Trophoblast cell (in vitro differentiated cells and primary cell): ENCODE measurements at regions not wholly inside any gene's neighbourhood (a gene's known extent, or its start where the extent isn't known, plus 50 kb on each side); places are given as distances from the start of the nearest gene placed in this dataset.

ENCODE experiments used
- DNase-seq, 2 donors: peaks; one replicate each; pipeline ENCODE4 v3.0.0-alpha.2; 2016
- H2AFZ ChIP-seq: 2 replicates; pipeline ENCODE4 v1.6.1; 2013; ENCODE audit warnings: low read length, moderate library complexity, mild to moderate bottlenecking; ENCODE audit not compliant: insufficient read depth, poor library complexity
- H2AK5ac ChIP-seq: 2 replicates; pipeline ENCODE4 v1.6.1; 2013; ENCODE audit warnings: mild to moderate bottlenecking, low read length
- H2BK120ac ChIP-seq: 2 replicates; pipeline ENCODE4 v1.6.1; 2013; ENCODE audit warnings: low read length, mild to moderate bottlenecking, moderate library complexity; ENCODE audit not compliant: insufficient read depth, poor library complexity
- H2BK12ac ChIP-seq: 2 replicates; pipeline ENCODE4 v1.6.1; 2013; ENCODE audit warnings: mild to moderate bottlenecking, low read length, moderate library complexity
- H2BK5ac ChIP-seq: 2 replicates; pipeline ENCODE4 v1.6.1; 2013; ENCODE audit warnings: low read length, low read depth, moderate library complexity, mild to moderate bottlenecking; ENCODE audit not compliant: poor library complexity
- H3K14ac ChIP-seq: 2 replicates; pipeline ENCODE4 v1.6.1; 2013; ENCODE audit warnings: mild to moderate bottlenecking, low read length
- H3K18ac ChIP-seq: 2 replicates; pipeline ENCODE4 v1.6.1; 2013; ENCODE audit warnings: mild to moderate bottlenecking, low read length
- H3K23ac ChIP-seq: 2 replicates; pipeline ENCODE4 v1.6.1; 2013; ENCODE audit warnings: low read length
- H3K27ac ChIP-seq: 2 replicates; pipeline ENCODE4 v1.5.1; 2013; ENCODE audit warnings: low read depth, mild to moderate bottlenecking, inconsistent platforms, low read length, moderate library complexity
- H3K27me3 ChIP-seq: 2 replicates; pipeline ENCODE4 v1.6.1; 2013; ENCODE audit warnings: inconsistent platforms, mild to moderate bottlenecking, low read length, moderate library complexity; ENCODE audit not compliant: insufficient read depth
- H3K36me3 ChIP-seq, 2 experiments: 1 replicate in 1 of 2; 2 replicates in 1 of 2; pipeline ENCODE4 v1.6.1; 2013; ENCODE audit warnings: low read length in 2 of 2, mild to moderate bottlenecking in 2 of 2, moderate library complexity in 1 of 2; ENCODE audit not compliant: insufficient read depth in 2 of 2, control insufficient read depth in 1 of 2
- H3K4ac ChIP-seq: 2 replicates; pipeline ENCODE4 v1.6.1; 2013; ENCODE audit warnings: low read depth, mild to moderate bottlenecking, low read length, moderate library complexity
- H3K4me1 ChIP-seq, 2 experiments: 1 replicate in 1 of 2; 2 replicates in 1 of 2; pipeline ENCODE4 v1.6.1; 2013; ENCODE audit warnings: low read length in 2 of 2, mild to moderate bottlenecking in 2 of 2, moderate library complexity in 1 of 2; ENCODE audit not compliant: insufficient read depth in 2 of 2, control insufficient read depth in 1 of 2
- H3K4me2 ChIP-seq: 2 replicates; pipeline ENCODE4 v1.6.1; 2013; ENCODE audit warnings: inconsistent platforms, mild to moderate bottlenecking, low read length, moderate library complexity
- H3K4me3 ChIP-seq: 2 replicates; pipeline ENCODE4 v1.5.1; 2013; ENCODE audit warnings: mild to moderate bottlenecking, low read depth, low read length, inconsistent platforms
- H3K79me1 ChIP-seq: one replicate; pipeline ENCODE4 v1.6.1; 2013; ENCODE audit warnings: low read length
- H3K79me2 ChIP-seq: 2 replicates; pipeline ENCODE4 v1.6.1; 2013; ENCODE audit warnings: low read length, mild to moderate bottlenecking; ENCODE audit not compliant: control insufficient read depth, insufficient read depth, poor library complexity
- H3K9ac ChIP-seq: 2 replicates; pipeline ENCODE4 v1.6.1; 2013; ENCODE audit warnings: mild to moderate bottlenecking, low read length
- H3K9me3 ChIP-seq: 2 replicates; pipeline ENCODE4 v1.6.1; 2013; ENCODE audit warnings: low read depth, mild to moderate bottlenecking, control low read depth, inconsistent platforms, low read length; ENCODE audit not compliant: insufficient read depth
- H4K12ac ChIP-seq: 2 replicates; pipeline ENCODE4 v1.6.1; 2013; ENCODE audit warnings: low read depth, mild to moderate bottlenecking, low read length, moderate library complexity
- H4K8ac ChIP-seq: 2 replicates; pipeline ENCODE4 v1.6.1; 2013; ENCODE audit warnings: low read depth, mild to moderate bottlenecking, low read length, moderate library complexity
- H4K91ac ChIP-seq: one replicate; pipeline ENCODE4 v1.6.1; 2013; ENCODE audit warnings: low read depth, mild to moderate bottlenecking, low read length, moderate library complexity
- WGBS: extraction: QIAGEN DNeasy Blood & Tissue Kit; methylation state at CpG from one replicate; pipeline ENCODE4 v1.1.7; 2013; ENCODE audit warnings: missing lambda C conversion rate; ENCODE audit not compliant: insufficient read length, insufficient coverage; ENCODE audit errors: extremely low coverage; 5-methylcytosine and 5-hydroxymethylcytosine counted together

DNA sequence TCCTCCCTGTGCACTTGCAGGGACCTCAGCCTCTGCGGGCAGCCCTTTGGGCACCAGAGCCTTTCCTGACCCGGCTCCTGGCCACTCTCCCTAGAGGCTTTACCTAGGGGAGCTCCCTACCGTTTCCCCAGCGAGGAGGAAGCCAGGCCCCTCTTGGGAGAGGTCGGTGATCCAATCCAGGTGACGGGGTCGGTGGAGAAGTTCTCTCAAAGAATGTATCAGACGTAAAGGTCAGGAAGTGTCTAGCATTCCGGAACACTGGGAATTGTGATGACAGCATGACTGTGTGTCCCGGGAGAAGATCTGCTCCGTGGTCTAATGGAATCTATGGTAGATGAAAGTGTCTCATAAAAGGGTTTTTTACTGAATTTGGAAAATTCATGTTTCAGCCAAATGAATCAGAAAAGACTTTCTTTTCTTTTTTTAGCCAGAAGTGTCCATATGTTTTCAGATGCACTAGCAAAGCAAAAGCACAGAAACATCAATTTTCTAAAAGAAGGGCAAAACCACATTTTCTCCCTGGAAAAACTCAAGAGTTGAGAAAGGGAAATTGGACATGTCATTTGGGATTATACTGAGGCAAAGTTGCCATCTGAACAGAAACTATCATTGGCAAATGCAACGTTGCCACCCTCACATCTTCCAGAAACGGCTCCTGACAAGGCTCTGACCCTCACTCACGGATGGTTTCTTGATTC lies 289.4 kb downstream of the THBS2 start:
- H3K14ac ChIP-seq = no peak overlapping the region
- no peak overlapping the region for H3K4me2 ChIP-seq
- no peak overlapping the region for H3K23ac ChIP-seq
- H2BK120ac ChIP-seq = no peak overlapping the region
- no peak overlapping the region for H4K91ac ChIP-seq
- no peak overlapping the region for H3K4me3 ChIP-seq
- H3K4me1 ChIP-seq = no peaks in the 10 kb centered on the region
- no peak overlapping the region for H2BK12ac ChIP-seq
- H2AK5ac ChIP-seq = no peak overlapping the region
- H3K27ac ChIP-seq = no peak overlapping the region
- no peak overlapping the region for H3K18ac ChIP-seq
- no peaks in the 10 kb centered on the region for H3K36me3 ChIP-seq
- H2BK5ac ChIP-seq = no peak overlapping the region
- DNase-seq = peak; percentile 81 to 83
- H3K79me1 ChIP-seq = no peaks in the 10 kb centered on the region
- no peak overlapping the region for H3K4ac ChIP-seq
- no peak overlapping the region for H4K12ac ChIP-seq
- no peak overlapping the region for H2AFZ ChIP-seq
- H4K8ac ChIP-seq = no peak overlapping the region
- no CpG with 5 or more reads among the region's 14 CpGs for WGBS
- H3K79me2 ChIP-seq = no peaks in the 10 kb centered on the region
- H3K9me3 ChIP-seq = peaks cover 4% of the 10 kb centered on the region
- H3K27me3 ChIP-seq = no peaks in the 10 kb centered on the region
- H3K9ac ChIP-seq = no peak overlapping the region

DNA sequence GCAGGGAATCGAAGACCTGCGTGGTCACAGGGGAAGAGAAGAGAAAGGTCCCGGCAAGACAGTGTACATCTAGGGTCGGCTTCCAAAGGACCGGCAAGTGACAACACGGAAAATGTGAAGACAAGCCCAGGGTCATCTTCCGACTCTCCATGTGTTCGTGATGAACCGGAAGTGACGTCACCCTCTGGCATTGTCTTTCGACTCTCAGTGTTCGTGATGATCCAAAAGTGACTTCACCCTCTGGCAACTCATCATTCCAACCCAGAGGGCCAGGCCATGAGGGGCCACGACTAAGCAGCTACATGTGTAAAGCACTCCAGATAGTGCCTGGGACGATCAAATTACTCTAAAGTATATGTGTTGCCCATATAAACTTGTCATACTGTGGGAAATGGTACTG lies 290.8 kb downstream of the THBS2 start:
- no peak overlapping the region for H2AFZ ChIP-seq
- H3K79me2 ChIP-seq = no peaks in the 10 kb centered on the region
- no peak overlapping the region for H4K91ac ChIP-seq
- H2BK12ac ChIP-seq = no peak overlapping the region
- H3K27ac ChIP-seq = no peak overlapping the region
- H3K4me1 ChIP-seq = no peaks in the 10 kb centered on the region
- no peaks in the 10 kb centered on the region for H3K36me3 ChIP-seq
- no peak overlapping the region for H4K8ac ChIP-seq
- H3K27me3 ChIP-seq = no peaks in the 10 kb centered on the region
- H3K14ac ChIP-seq = no peak overlapping the region
- H3K4me3 ChIP-seq = no peak overlapping the region
- H2BK120ac ChIP-seq = no peak overlapping the region
- H3K9ac ChIP-seq = no peak overlapping the region
- H3K9me3 ChIP-seq = peaks cover 3% of the 10 kb centered on the region
- H3K79me1 ChIP-seq = no peaks in the 10 kb centered on the region
- no peak overlapping the region for H4K12ac ChIP-seq
- no peak for DNase-seq
- H3K4ac ChIP-seq = no peak overlapping the region
- H2BK5ac ChIP-seq = no peak overlapping the region
- no peak overlapping the region for H3K4me2 ChIP-seq
- H2AK5ac ChIP-seq = no peak overlapping the region
- no peak overlapping the region for H3K18ac ChIP-seq
- no CpG with 5 or more reads among the region's 14 CpGs for WGBS
- H3K23ac ChIP-seq = no peak overlapping the region

DNA sequence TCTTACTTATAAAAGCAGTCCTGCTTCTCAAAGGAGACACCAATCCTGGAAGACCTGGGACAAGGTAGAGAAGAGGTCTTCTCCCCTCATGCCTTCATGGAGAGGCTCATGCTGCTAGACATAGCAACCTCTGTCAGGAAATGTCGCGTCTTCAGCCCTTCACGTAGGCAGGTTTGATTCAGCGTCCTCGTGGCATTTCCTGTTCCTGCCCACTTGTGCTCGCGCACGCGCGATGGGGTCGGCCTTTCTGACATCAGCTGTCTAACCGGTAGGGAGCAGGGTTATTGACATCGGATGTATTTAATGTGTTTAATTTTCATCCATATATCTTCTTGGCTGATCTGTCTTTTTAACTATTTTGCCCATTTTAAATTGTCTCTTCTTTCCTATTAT lies 292.4 kb downstream of the THBS2 start:
- no peaks in the 10 kb centered on the region for H3K27me3 ChIP-seq
- DNase-seq = peak in 1 of 2 donors; percentile 48
- H2BK120ac ChIP-seq = no peak overlapping the region
- no peak overlapping the region for H3K27ac ChIP-seq
- no peak overlapping the region for H3K14ac ChIP-seq
- H3K23ac ChIP-seq = no peak overlapping the region
- H3K4me2 ChIP-seq = no peak overlapping the region
- H3K36me3 ChIP-seq = no peaks in the 10 kb centered on the region
- H3K4me3 ChIP-seq = no peak overlapping the region
- peaks cover 3% of the 10 kb centered on the region for H3K9me3 ChIP-seq
- no peak overlapping the region for H4K12ac ChIP-seq
- H3K4ac ChIP-seq = no peak overlapping the region
- no peak overlapping the region for H2AFZ ChIP-seq
- no peaks in the 10 kb centered on the region for H3K79me1 ChIP-seq
- H3K4me1 ChIP-seq = no peaks in the 10 kb centered on the region
- no peak overlapping the region for H4K8ac ChIP-seq
- H3K9ac ChIP-seq = no peak overlapping the region
- no CpG with 5 or more reads among the region's 13 CpGs for WGBS
- no peaks in the 10 kb centered on the region for H3K79me2 ChIP-seq
- H4K91ac ChIP-seq = no peak overlapping the region
- H2BK12ac ChIP-seq = no peak overlapping the region
- H2AK5ac ChIP-seq = no peak overlapping the region
- no peak overlapping the region for H2BK5ac ChIP-seq
- H3K18ac ChIP-seq = no peak overlapping the region

DNA sequence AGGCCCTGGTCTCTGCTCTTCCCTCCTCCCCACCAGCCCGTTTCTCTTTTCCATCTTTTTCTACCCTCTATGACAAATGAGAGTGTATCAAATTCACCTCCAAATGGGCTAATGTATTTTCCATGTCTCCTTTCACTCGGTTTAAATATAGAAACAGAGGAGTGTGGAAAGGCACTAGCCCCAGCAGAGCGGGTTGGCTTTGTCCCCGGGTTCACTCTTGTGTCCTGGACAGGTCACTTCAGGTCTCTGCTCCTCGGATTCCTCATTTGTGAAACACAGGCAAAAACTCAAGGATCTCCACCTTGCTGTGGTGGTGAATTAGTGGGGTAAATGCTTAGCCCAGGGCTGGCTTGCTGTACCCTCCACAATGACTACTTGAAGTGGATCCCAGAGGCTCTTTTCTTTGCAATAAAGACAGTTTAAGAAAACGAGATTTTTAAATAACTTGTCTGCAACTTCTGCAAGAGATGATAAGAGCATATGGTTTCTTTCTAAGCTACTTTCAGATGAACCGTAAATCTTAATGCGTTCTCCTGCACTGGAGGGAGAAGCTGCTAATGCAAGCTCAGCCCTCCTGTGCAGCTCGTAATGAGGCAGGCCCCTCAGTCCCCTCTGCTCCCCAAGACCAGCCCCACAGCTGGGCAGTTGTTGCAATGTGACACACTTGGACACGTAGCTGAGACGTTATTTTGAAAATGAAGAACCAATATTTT lies 292.9 kb downstream of the THBS2 start:
- Histone ChIP-seq H2BK12ac (no peak overlapping the region), H3K18ac (no peak overlapping the region), H3K4me1 (no peaks in the 10 kb centered on the region), H2BK5ac (no peak overlapping the region), H3K9ac (no peak overlapping the region), H4K91ac (no peak overlapping the region), H2BK120ac (no peak overlapping the region), H4K8ac (no peak overlapping the region), H3K79me1 (no peaks in the 10 kb centered on the region), H4K12ac (no peak overlapping the region), H3K4ac (no peak overlapping the region), H3K14ac (no peak overlapping the region), H3K27me3 (no peaks in the 10 kb centered on the region), H3K27ac (no peak overlapping the region), H3K9me3 (peaks cover 3% of the 10 kb centered on the region), H3K23ac (no peak overlapping the region), H3K4me3 (no peak overlapping the region), H2AFZ (no peak overlapping the region), H2AK5ac (no peak overlapping the region), H3K4me2 (no peak overlapping the region), H3K79me2 (no peaks in the 10 kb centered on the region), H3K36me3 (no peaks in the 10 kb centered on the region)
- DNase-seq = no peak
- WGBS = no CpG with 5 or more reads among the region's 11 CpGs
